Esophagus squamous epithelium (tissue), 4 donors: ENCODE measurements at regions not wholly inside any gene's neighbourhood (a gene's known extent, or its start where the extent isn't known, plus 50 kb on each side); places are given as distances from the start of the nearest gene placed in this dataset.

Experiments
- CTCF ChIP-seq, 6 experiments: fragments of 450-650 bp in 4 of 6; fragments of 200-600 bp in 2 of 6; sonication (generic) in 2 of 6; IDR thresholded peaks; one replicate each; pipeline ENCODE4 v1.5.1; 2016 to 2019; ENCODE audit warnings: antibody characterized with exemption in 6 of 6, mild to moderate bottlenecking in 4 of 6, moderate library complexity in 4 of 6
- POLR2A ChIP-seq, 4 donors: fragments of 450-650 bp; IDR thresholded peaks; one replicate each; pipeline ENCODE4 v1.6.1; 2017; ENCODE audit warnings: antibody characterized with exemption in 4 of 4, mild to moderate bottlenecking in 4 of 4, moderate library complexity in 3 of 4

GRCh38 chr12:92362785-92363184 lies 217.1 kb upstream of the BTG1 start:
- TF ChIP-seq CTCF (IDR thresholded peaks at IDR 0.05), result no peak
- peak in 1 of 4 donors; percentile 19 for TF ChIP-seq POLR2A (IDR thresholded peaks at IDR 0.05)
